ENCODE measurements at regions not wholly inside any gene's neighbourhood (a gene's known extent, or its start where the extent isn't known, plus 50 kb on each side); places are given as distances from the start of the nearest gene placed in this dataset.
A peak's percentile ranks its signal among the peaks of the same experiment; 100 is the strongest.

DNA sequence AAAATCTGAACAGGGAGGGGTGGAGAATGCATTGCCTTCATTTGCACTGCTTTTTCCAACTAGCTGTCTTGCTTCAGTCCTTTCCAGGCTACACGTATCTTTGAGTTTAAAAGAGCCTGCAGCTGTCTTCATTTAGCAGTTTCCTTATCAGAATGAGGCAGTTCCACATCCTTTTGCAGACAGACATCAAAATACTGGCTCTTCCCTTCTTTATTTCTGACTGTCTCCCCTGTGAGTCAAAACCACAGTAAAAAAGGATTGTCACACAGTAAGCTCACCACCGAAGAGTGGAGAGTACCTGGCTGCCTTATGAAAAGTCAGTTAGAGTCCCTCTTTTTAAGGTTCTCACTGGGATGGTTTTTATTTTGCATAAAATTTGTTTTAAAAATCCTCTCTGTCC lies 205.5 kb upstream of the CD96 start:
- TF ChIP-seq POLR2A (IDR thresholded peaks at IDR 0.05) = no peak
- TF ChIP-seq, protein P1, sequence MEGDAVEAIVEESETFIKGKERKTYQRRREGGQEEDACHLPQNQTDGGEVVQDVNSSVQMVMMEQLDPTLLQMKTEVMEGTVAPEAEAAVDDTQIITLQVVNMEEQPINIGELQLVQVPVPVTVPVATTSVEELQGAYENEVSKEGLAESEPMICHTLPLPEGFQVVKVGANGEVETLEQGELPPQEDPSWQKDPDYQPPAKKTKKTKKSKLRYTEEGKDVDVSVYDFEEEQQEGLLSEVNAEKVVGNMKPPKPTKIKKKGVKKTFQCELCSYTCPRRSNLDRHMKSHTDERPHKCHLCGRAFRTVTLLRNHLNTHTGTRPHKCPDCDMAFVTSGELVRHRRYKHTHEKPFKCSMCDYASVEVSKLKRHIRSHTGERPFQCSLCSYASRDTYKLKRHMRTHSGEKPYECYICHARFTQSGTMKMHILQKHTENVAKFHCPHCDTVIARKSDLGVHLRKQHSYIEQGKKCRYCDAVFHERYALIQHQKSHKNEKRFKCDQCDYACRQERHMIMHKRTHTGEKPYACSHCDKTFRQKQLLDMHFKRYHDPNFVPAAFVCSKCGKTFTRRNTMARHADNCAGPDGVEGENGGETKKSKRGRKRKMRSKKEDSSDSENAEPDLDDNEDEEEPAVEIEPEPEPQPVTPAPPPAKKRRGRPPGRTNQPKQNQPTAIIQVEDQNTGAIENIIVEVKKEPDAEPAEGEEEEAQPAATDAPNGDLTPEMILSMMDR (IDR thresholded peaks at IDR 0.05) = no peak
- Histone ChIP-seq H3K9me3 (no peaks in the 10 kb centered on the region), H3K27ac (no peak overlapping the region), H3K36me3 (no peaks in the 10 kb centered on the region), H3K4me1 (no peaks in the 10 kb centered on the region), H3K4me3 (no peak overlapping the region), H3K27me3 (no peaks in the 10 kb centered on the region)
- intact Hi-C loops (cut with DNase I) = no loop called here
- DNase-seq (ENCODE audit: extremely low spot score in 2 of 2) = no peak

DNA sequence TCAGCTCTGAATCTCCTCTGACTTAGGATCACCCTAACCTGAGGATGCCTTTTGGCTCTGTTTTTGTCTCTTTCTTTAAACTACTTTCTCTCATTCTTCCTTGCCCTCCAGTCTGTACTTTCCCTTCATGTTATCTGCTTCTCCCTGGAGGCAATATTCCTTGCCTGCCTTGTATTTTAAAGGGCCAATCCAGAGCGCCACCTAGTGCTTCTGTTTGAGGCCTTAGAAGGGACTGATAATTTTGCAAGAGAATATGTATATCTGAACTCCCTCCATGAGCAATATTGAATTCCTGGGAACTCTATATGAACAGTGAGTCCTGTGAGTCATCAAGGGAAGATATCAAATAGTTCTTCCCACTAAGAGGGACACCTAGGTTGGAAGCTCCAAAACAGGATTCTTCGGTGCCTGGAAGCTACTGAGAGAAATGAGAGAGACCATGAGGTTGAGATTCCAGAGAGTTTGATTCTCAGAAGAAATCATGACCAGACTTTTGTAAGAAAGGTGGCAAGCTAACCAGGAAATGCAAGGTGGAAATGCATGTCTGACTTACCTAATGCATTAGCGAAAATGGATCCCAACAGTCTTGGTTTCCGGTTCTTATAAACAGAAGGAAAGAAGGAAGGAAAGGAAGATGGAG lies 203.8 kb upstream of the CD96 start:
- H3K27me3 ChIP-seq = no peaks in the 10 kb centered on the region
- H3K4me3 ChIP-seq = no peak overlapping the region
- H3K27ac ChIP-seq = no peak overlapping the region
- no peaks in the 10 kb centered on the region for H3K9me3 ChIP-seq
- intact Hi-C loops (cut with DNase I) = no loop called here
- DNase-seq (ENCODE audit: extremely low spot score in 2 of 2) = no peak
- H3K36me3 ChIP-seq = no peaks in the 10 kb centered on the region
- H3K4me1 ChIP-seq = no peaks in the 10 kb centered on the region
- TF ChIP-seq POLR2A (IDR thresholded peaks at IDR 0.05) = no peak
- TF ChIP-seq, protein P1 (IDR thresholded peaks at IDR 0.05) = peak in 2 of 3 experiments; percentile 18 to 22

DNA sequence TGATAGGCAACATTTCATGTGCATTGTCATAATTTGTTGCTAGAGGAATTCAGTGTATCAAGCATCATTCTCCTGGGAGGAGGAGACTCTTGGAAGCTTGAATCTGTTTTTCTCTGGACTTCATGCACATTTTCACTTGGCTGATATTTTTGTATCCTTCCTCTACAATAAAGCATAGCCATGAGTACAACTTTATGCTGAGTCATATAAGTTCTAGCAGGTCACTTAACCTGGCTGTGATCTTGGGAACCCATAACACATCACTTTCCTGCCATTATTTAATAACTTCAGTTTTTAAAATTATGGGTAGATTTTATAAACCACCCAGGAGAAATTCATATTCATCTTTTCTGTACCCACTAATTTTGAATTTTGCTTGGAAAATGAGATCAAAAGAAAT lies 203.0 kb upstream of the CD96 start:
- Histone ChIP-seq H3K4me1 (no peaks in the 10 kb centered on the region), H3K36me3 (no peaks in the 10 kb centered on the region), H3K27me3 (no peaks in the 10 kb centered on the region), H3K27ac (no peak overlapping the region), H3K4me3 (no peak overlapping the region), H3K9me3 (no peaks in the 10 kb centered on the region)
- intact Hi-C loops (cut with DNase I) = no loop called here
- DNase-seq (ENCODE audit: extremely low spot score in 2 of 2) = no peak
- TF ChIP-seq, protein P1 (IDR thresholded peaks at IDR 0.05) = no peak
- TF ChIP-seq POLR2A (IDR thresholded peaks at IDR 0.05) (no peak), POLR2AphosphoS5 (IDR thresholded peaks at IDR 0.05; ENCODE audit: insufficient read depth in 1 of 2, low read depth in 1 of 2) (no peak)

DNA sequence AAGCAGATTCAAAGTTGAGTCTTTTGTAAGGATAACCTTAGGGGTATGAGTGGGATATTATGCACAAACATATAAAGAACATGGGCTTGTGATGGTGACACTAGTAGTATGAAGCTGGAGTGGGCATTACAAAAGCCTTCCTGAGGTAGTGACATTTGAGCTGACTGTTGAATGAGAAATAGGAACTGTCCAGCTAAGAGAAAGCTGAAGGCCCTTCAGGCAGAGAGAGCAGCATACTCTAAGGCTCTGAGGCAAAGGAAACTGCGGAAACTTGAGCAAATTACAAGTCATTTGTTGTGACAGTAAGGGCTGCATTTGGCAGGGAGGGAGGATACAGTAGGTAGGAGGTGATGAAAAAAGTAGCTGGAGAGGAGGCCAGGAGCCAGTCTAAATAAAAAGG lies 190.7 kb upstream of the CD96 start:
- Histone ChIP-seq H3K27ac (no peak overlapping the region), H3K4me1 (no peaks in the 10 kb centered on the region), H3K36me3 (no peaks in the 10 kb centered on the region), H3K9me3 (no peaks in the 10 kb centered on the region), H3K4me3 (no peak overlapping the region), H3K27me3 (no peaks in the 10 kb centered on the region)
- intact Hi-C loops (cut with DNase I) = no loop called here
- DNase-seq (ENCODE audit: extremely low spot score in 2 of 2) = no peak
- TF ChIP-seq POLR2A (IDR thresholded peaks at IDR 0.05) (no peak), POLR2AphosphoS5 (IDR thresholded peaks at IDR 0.05; ENCODE audit: insufficient read depth in 1 of 2, low read depth in 1 of 2) (no peak)
- TF ChIP-seq, protein P1 (IDR thresholded peaks at IDR 0.05) = no peak

DNA sequence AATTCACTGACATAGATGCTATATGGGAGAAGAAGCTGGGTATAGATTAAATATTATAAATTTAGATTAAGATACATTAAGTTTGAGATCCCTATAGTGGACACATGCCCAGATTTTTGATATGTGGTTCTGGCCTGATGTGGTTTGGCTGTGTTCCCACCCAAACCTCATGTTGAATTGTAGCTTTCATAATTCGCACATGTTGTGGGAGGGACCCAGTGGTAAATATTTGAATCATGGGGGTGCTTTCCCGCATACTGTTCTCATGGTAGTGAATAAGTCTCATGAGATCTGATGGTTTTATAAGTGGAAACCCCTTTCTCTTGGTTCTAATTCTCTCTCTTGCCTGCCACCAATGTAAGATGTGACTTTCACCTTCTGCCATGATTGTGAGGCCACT lies 189.4 kb upstream of the CD96 start:
- DNase-seq (ENCODE audit: extremely low spot score in 2 of 2) = no peak
- Histone ChIP-seq H3K4me1 (no peaks in the 10 kb centered on the region), H3K9me3 (no peaks in the 10 kb centered on the region), H3K4me3 (no peak overlapping the region), H3K27me3 (no peaks in the 10 kb centered on the region), H3K36me3 (no peaks in the 10 kb centered on the region), H3K27ac (no peak overlapping the region)
- intact Hi-C loops (cut with DNase I) = no loop called here
- TF ChIP-seq POLR2AphosphoS5 (IDR thresholded peaks at IDR 0.05; ENCODE audit: insufficient read depth in 1 of 2, low read depth in 1 of 2) (no peak), POLR2A (IDR thresholded peaks at IDR 0.05) (no peak)
- TF ChIP-seq, protein P1 (IDR thresholded peaks at IDR 0.05) = no peak

All from vagina (tissue), 2 donors.